SK-N-SH (cell line): ENCODE measurements at regions not wholly inside any gene's neighbourhood (a gene's known extent, or its start where the extent isn't known, plus 50 kb on each side); places are given as distances from the start of the nearest gene placed in this dataset.

Source experiments
- CTCF ChIP-seq: fragments of 200-600 bp; sonication (generic); IDR thresholded peaks from 2 replicates; pipeline ENCODE4 v1.6.1; 2017; ENCODE audit warnings: antibody characterized with exemption, mild to moderate bottlenecking, moderate library complexity
- EP300 ChIP-seq, 2 experiments: IDR thresholded peaks; 2 replicates each; pipeline versions ENCODE4 v1.4.0 to v1.6.1; 2012; ENCODE audit warnings: borderline replicate concordance in 1 of 2, low read depth in 1 of 2, low read length in 1 of 2
- GABPA ChIP-seq: IDR thresholded peaks from 2 replicates; pipeline ENCODE4 v1.4.0; 2012; ENCODE audit warnings: low read depth, mild to moderate bottlenecking
- IRF3 ChIP-seq: fragments of 150-350 bp; IDR thresholded peaks from 2 replicates; pipeline ENCODE4 v1.6.1; 2016; ENCODE audit warnings: mild to moderate bottlenecking, low read depth, low read length
- MXI1 ChIP-seq: IDR thresholded peaks from 2 replicates; pipeline ENCODE4 v1.6.1; 2012; ENCODE audit warnings: mild to moderate bottlenecking, low read depth, low read length, improper control_type of control experiment
- RCOR1 ChIP-seq: fragments of 150-350 bp; IDR thresholded peaks from 2 replicates; pipeline ENCODE4 v1.6.1; 2017; ENCODE audit warnings: antibody characterized with exemption, low read length
- RFX5 ChIP-seq: IDR thresholded peaks from 2 replicates; pipeline ENCODE4 v1.6.1; 2012; ENCODE audit warnings: mild to moderate bottlenecking, improper control_type of control experiment, low read length
- TAF1 ChIP-seq: IDR thresholded peaks from 2 replicates; pipeline ENCODE4 v1.6.1; 2012; ENCODE audit warnings: low read depth, mild to moderate bottlenecking, low read length, moderate library complexity, borderline replicate concordance
- TCF12 ChIP-seq: IDR thresholded peaks from 2 replicates; pipeline ENCODE4 v1.4.0; 2012
- ZBTB33 ChIP-seq: IDR thresholded peaks from 2 replicates; pipeline ENCODE4 v1.4.0; 2012; ENCODE audit warnings: low read depth, borderline replicate concordance

- TF ChIP-seq CTCF (no peak), IRF3 (no peak), ZBTB33 (no peak), TAF1 (no peak), TCF12 (peak; percentile 53; the same call in 1 of the 2 replicates), RFX5 (no peak), EP300 (IDR thresholded peaks at IDR 0.05; ENCODE audit: borderline replicate concordance in 1 of 2, low read depth in 1 of 2, low read length in 1 of 2) (no peak), MXI1 (no peak), RCOR1 (no peak), GABPA (no peak)
These were observed 292.3 kb downstream of the SMARCA2 start for GRCh38 chr9:2307480-2307879.
